Caco-2 (cell line): ENCODE measurements at regions not wholly inside any gene's neighbourhood (a gene's known extent, or its start where the extent isn't known, plus 50 kb on each side); places are given as distances from the start of the nearest gene placed in this dataset.

Source experiments
- BruUV-seq: library from RNA; stranded (reverse); fragments of 400-500 nt; replicated peaks from 2 replicates; lab custom pipeline; 2021; lab: Mats Ljungman, UMichigan
- CTCF ChIA-PET: fragments of 300-600 bp; sonication (Branson Sonifier 250); formaldehyde crosslinking; loops from one replicate; lab custom pipeline; 2022; ENCODE audit warnings: antibody characterized with exemption; lab: Charles Lee
- POLR2A ChIA-PET: fragments of 300-600 bp; sonication (Branson Sonifier 250); formaldehyde crosslinking; loops from one replicate; lab custom pipeline; 2022; ENCODE audit warnings: antibody characterized with exemption; lab: Charles Lee
- DNase-seq, 2 experiments: peaks; one replicate each; pipeline versions ENCODE4 v3.0.0 to v3.0.0-alpha.2; 2020 to 2022
- H3K27me3 ChIP-seq: replicated peaks from 2 replicates; pipeline ENCODE4 v1.6.0; 2011; ENCODE audit warnings: low read length; ENCODE audit not compliant: control insufficient read depth, insufficient read depth
- H3K36me3 ChIP-seq: 2 replicates; pipeline ENCODE4 v1.5.1; 2011; ENCODE audit warnings: low read length; ENCODE audit not compliant: control insufficient read depth, insufficient read depth
- H3K4me1 ChIP-seq: fragments of 250-450 bp; sonication (Bioruptor Pico); 2 replicates; pipeline ENCODE4 v1.5.1; 2020; ENCODE audit warnings: mild to moderate bottlenecking
- H3K4me3 ChIP-seq: 2 replicates; pipeline ENCODE4 v1.5.1; 2011; ENCODE audit warnings: low read depth, mild to moderate bottlenecking, control low read depth, low read length
- H3K9me3 ChIP-seq: fragments of 250-450 bp; sonication (Bioruptor Pico); 2 replicates; pipeline ENCODE4 v1.5.1; 2020; ENCODE audit warnings: mild to moderate bottlenecking, moderate library complexity
- H3K27ac Mint-ChIP-seq: one replicate; pipeline ENCODE4 v1.8.0; 2022; ENCODE audit warnings: mixed read lengths; ENCODE audit not compliant: unreplicated experiment
- H3K27me3 Mint-ChIP-seq: one replicate; pipeline ENCODE4 v1.8.0; 2022; ENCODE audit warnings: mixed read lengths; ENCODE audit not compliant: insufficient read depth, unreplicated experiment
- H3K36me3 Mint-ChIP-seq: one replicate; pipeline ENCODE4 v1.8.0; 2022; ENCODE audit warnings: mild to moderate bottlenecking, mixed read lengths; ENCODE audit not compliant: insufficient read depth, unreplicated experiment
- H3K4me1 Mint-ChIP-seq: one replicate; pipeline ENCODE4 v1.8.0; 2022; ENCODE audit warnings: low read depth, mixed read lengths; ENCODE audit not compliant: unreplicated experiment
- H3K4me3 Mint-ChIP-seq: one replicate; pipeline ENCODE4 v1.8.0; 2022; ENCODE audit warnings: mild to moderate bottlenecking, moderate library complexity, mixed read lengths; ENCODE audit not compliant: unreplicated experiment
- H3K9me3 Mint-ChIP-seq: one replicate; pipeline ENCODE4 v1.8.0; 2022; ENCODE audit warnings: mixed read lengths; ENCODE audit not compliant: unreplicated experiment
- intact Hi-C: fragments of 100-400 bp; cut with micrococcal nuclease; formaldehyde crosslinking; loops from one replicate; pipeline ENCODE4 v1.10.0; 2022; ENCODE audit not compliant: unreplicated experiment
- TF ChIP-seq, protein P1 (sequence below), 2 experiments: fragments of 200-600 bp in 1 of 2; IDR thresholded peaks; 1 replicate in 1 of 2; 2 replicates in 1 of 2; pipeline versions ENCODE4 v1.5.1 to v1.8.0; 2011 to 2022; ENCODE audit warnings: antibody characterized with exemption in 1 of 2, control low read depth in 1 of 2, inconsistent platforms in 1 of 2, low read depth in 1 of 2, low read length in 1 of 2, mild to moderate bottlenecking in 1 of 2, moderate library complexity in 1 of 2; ENCODE audit not compliant: insufficient read depth in 1 of 2, severe bottlenecking in 1 of 2, unreplicated experiment in 1 of 2

DNA sequence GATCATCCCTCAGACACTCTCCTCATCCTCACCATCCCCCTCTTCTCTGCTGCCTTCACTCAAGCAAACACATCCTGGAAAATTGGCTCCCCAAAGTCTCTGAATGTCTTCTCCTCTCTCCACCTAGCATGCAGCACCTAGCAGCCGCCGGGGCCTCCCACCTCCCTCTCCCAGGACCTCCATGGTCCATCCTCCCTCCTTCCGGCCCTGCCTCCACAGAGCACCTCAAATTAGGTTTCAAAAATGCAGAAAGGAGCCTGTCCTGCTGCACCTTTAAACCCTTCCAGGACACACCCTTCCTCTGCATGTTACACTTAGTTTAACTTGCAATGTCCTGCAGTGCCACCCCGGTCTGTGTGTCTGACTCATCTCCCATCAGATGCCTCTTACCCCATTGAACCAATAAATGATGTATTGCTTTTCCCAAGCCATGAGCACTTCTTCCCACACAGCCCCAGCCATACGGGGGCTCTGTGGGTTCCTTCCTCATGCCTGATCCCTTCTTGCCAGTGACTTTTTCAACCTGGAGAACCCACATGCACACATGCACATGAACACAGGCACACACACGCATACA is 582.5 kb upstream of the MGMT start:
- Histone ChIP-seq H3K4me1 (no peaks in the 10 kb centered on the region), H3K36me3 (no peaks in the 10 kb centered on the region), H3K27me3 (no peaks in the 10 kb centered on the region; the same call in 1 of the 2 replicates), H3K9me3 (no peaks in the 10 kb centered on the region), H3K4me3 (no peak overlapping the region)
- Mint-ChIP-seq H3K4me1 (no peaks in the 10 kb centered on the region), H3K9me3 (no peaks in the 10 kb centered on the region), H3K27ac (no peak overlapping the region), H3K36me3 (no peaks in the 10 kb centered on the region), H3K4me3 (no peak overlapping the region), H3K27me3 (peaks cover 11% of the 10 kb centered on the region)
- DNase-seq: no peak
- intact Hi-C loops: no loop called here
- CTCF ChIA-PET: no interaction called here
- BruUV-seq: no TSS peak
- TF ChIP-seq, protein P1, sequence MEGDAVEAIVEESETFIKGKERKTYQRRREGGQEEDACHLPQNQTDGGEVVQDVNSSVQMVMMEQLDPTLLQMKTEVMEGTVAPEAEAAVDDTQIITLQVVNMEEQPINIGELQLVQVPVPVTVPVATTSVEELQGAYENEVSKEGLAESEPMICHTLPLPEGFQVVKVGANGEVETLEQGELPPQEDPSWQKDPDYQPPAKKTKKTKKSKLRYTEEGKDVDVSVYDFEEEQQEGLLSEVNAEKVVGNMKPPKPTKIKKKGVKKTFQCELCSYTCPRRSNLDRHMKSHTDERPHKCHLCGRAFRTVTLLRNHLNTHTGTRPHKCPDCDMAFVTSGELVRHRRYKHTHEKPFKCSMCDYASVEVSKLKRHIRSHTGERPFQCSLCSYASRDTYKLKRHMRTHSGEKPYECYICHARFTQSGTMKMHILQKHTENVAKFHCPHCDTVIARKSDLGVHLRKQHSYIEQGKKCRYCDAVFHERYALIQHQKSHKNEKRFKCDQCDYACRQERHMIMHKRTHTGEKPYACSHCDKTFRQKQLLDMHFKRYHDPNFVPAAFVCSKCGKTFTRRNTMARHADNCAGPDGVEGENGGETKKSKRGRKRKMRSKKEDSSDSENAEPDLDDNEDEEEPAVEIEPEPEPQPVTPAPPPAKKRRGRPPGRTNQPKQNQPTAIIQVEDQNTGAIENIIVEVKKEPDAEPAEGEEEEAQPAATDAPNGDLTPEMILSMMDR (IDR thresholded peaks at IDR 0.05; ENCODE audit: insufficient read depth in 1 of 2, low read depth in 1 of 2, low read length in 1 of 2, severe bottlenecking in 1 of 2, unreplicated experiment in 1 of 2): no peak
- POLR2A ChIA-PET: no interaction called here

DNA sequence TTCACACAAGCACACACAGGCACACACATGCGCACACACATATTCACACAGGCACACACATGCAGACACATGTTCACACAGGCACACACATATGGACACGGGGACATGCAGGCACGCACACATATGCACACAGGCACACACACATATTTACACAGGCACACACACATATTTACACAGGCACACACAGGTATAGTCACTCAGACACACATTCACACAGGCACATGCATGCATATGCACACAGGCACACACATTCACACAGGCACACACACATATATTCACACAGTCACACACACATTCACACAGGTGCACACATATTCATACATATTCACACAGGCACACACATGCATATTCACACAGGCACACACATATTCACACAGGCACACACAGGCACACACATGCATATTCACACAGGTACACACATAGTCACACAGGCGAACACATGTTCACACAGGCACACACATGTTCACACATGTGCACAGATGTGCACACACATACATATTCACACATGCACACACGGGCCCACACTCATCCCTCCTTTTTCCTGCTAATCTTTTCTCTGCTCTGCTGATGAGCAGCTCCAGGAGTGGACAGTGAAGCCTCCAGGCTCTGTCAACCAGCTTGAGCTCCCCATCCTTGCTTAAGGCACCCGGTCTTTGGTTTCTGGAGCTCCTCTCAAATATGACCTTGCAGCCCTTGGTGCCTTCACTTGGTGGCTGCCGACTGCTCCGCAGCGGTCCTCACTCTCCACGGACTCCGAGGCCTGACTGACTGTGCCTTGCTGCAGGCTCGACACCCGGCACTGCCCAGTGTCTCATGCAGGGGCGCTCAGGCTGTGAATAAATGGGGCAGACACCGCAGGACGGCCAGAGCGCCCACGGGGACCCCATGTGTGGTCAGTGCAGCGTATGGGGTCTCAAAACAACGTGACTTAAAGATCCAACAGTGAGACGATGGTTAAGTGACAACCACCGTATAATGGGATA is 581.2 kb upstream of the MGMT start:
- H3K4me1 ChIP-seq: no peaks in the 10 kb centered on the region
- Mint-ChIP-seq H3K9me3 (no peaks in the 10 kb centered on the region), H3K4me3 (no peak overlapping the region), H3K36me3 (no peaks in the 10 kb centered on the region), H3K27ac (no peak overlapping the region), H3K4me1 (no peaks in the 10 kb centered on the region), H3K27me3 (peaks cover 9% of the 10 kb centered on the region)
- no TSS peak for BruUV-seq
- intact Hi-C loops: no loop called here
- no peaks in the 10 kb centered on the region for H3K9me3 ChIP-seq
- DNase-seq: no peak
- no peaks in the 10 kb centered on the region for H3K27me3 ChIP-seq
- no peaks in the 10 kb centered on the region for H3K36me3 ChIP-seq
- POLR2A ChIA-PET: no interaction called here
- CTCF ChIA-PET: no interaction called here
- no peak overlapping the region for H3K4me3 ChIP-seq
- TF ChIP-seq, protein P1 (IDR thresholded peaks at IDR 0.05; ENCODE audit: insufficient read depth in 1 of 2, low read depth in 1 of 2, low read length in 1 of 2, severe bottlenecking in 1 of 2, unreplicated experiment in 1 of 2): no peak

DNA sequence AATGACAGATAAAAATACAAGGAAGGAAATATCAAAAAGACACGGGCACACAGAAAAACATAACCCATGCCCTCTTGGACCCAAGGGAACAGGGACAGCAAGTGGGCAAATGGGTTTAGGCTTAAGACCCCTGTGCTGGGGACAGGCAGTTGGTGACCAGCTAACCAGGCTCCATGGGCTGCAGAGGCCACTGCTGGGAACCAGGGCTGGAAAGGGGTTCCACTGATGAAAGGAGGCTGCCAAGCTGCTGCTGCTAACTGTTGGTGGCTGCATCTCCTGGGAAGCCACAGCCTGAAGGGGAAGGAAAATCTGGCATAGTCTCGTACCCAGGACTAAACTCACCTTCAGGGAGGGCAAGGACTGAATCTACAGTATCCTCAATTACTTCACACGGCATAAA is 579.2 kb upstream of the MGMT start:
- no peaks in the 10 kb centered on the region for H3K36me3 ChIP-seq
- no peak overlapping the region for H3K4me3 ChIP-seq
- Mint-ChIP-seq H3K9me3 (no peaks in the 10 kb centered on the region), H3K4me1 (no peaks in the 10 kb centered on the region), H3K27me3 (peaks cover 3% of the 10 kb centered on the region), H3K4me3 (no peak overlapping the region), H3K36me3 (no peaks in the 10 kb centered on the region), H3K27ac (no peak overlapping the region)
- no peaks in the 10 kb centered on the region for H3K9me3 ChIP-seq
- no peaks in the 10 kb centered on the region for H3K27me3 ChIP-seq
- BruUV-seq: no TSS peak
- intact Hi-C loops: no loop called here
- TF ChIP-seq, protein P1 (IDR thresholded peaks at IDR 0.05; ENCODE audit: insufficient read depth in 1 of 2, low read depth in 1 of 2, low read length in 1 of 2, severe bottlenecking in 1 of 2, unreplicated experiment in 1 of 2): no peak
- CTCF ChIA-PET: no interaction called here
- POLR2A ChIA-PET: no interaction called here
- no peaks in the 10 kb centered on the region for H3K4me1 ChIP-seq
- no peak for DNase-seq
